GM12874 (cell line): ENCODE measurements at regions not wholly inside any gene's neighbourhood (a gene's known extent, or its start where the extent isn't known, plus 50 kb on each side); places are given as distances from the start of the nearest gene placed in this dataset.

Source experiments
- CTCF ChIP-seq: IDR thresholded peaks from 2 replicates; pipeline ENCODE4 v1.5.1; 2011; ENCODE audit warnings: low read depth, mild to moderate bottlenecking, control low read depth, low read length, moderate library complexity; ENCODE audit not compliant: insufficient read depth

GRCh38 chr15:35843498-35843897 is 297.5 kb upstream of the DPH6 start:
- no peak for TF ChIP-seq CTCF

GRCh38 chr15:35850284-35850683 is 304.3 kb upstream of the DPH6 start:
- no peak for TF ChIP-seq CTCF

- TF ChIP-seq CTCF, result no peak
Observed at GRCh38 chr15:35851491-35851890, 305.5 kb upstream of the DPH6 start.

GRCh38 chr15:35852818-35853624 is 307.1 kb upstream of the DPH6 start:
- TF ChIP-seq CTCF, result no peak

- no peak for TF ChIP-seq CTCF
Observed at GRCh38 chr15:35854316-35854715, 308.4 kb upstream of the DPH6 start.

GRCh38 chr15:35857567-35858226 is 311.7 kb upstream of the DPH6 start:
- no peak for TF ChIP-seq CTCF

GRCh38 chr15:35858707-35859106 is 312.7 kb upstream of the DPH6 start:
- TF ChIP-seq CTCF, result no peak
